Heart left ventricle (tissue), 16 donors: ENCODE measurements at regions not wholly inside any gene's neighbourhood (a gene's known extent, or its start where the extent isn't known, plus 50 kb on each side); places are given as distances from the start of the nearest gene placed in this dataset.

Source experiments
- ATAC-seq, 4 donors: fragments of 200-7000 bp; cut with Tn5 transposase; one replicate each; pipeline ENCODE4 v1.9.1; 2020 to 2022; ENCODE audit warnings: moderate library complexity in 4 of 4, mild to moderate bottlenecking in 3 of 4, moderate number of reproducible peaks in 1 of 4
- DNase-seq, 5 donors: peaks; one replicate each; pipeline ENCODE4 v3.0.0-alpha.2; 2020
- H3K27ac ChIP-seq, 12 donors: fragments of 200-600 bp; sonication (generic) in 4 of 12; one replicate each; pipeline versions ENCODE4 v1.5.0 to v1.8.0; 2016 to 2022; ENCODE audit warnings: mild to moderate bottlenecking in 2 of 12
- H3K27me3 ChIP-seq, 9 donors: fragments of 200-600 bp; sonication (generic) in 2 of 9; one replicate each; pipeline versions ENCODE4 v1.5.1 to v1.8.0; 2016 to 2022; ENCODE audit warnings: mild to moderate bottlenecking in 3 of 9
- H3K36me3 ChIP-seq, 9 donors: fragments of 200-600 bp; sonication (generic) in 2 of 9; one replicate each; pipeline versions ENCODE4 v1.5.0 to v1.8.0; 2018 to 2022; ENCODE audit warnings: mild to moderate bottlenecking in 2 of 9
- H3K4me1 ChIP-seq, 12 donors: fragments of 200-600 bp; sonication (generic) in 4 of 12; one replicate each; pipeline versions ENCODE4 v1.5.0 to v1.8.0; 2016 to 2022; ENCODE audit warnings: mild to moderate bottlenecking in 3 of 12
- H3K4me3 ChIP-seq, 12 donors: fragments of 200-600 bp; sonication (generic) in 4 of 12; one replicate each; pipeline versions ENCODE4 v1.5.0 to v1.8.0; 2017 to 2022; ENCODE audit warnings: mild to moderate bottlenecking in 9 of 12, moderate library complexity in 4 of 12
- H3K9me3 ChIP-seq, 12 donors: fragments of 200-600 bp; sonication (generic) in 4 of 12; one replicate each; pipeline versions ENCODE4 v1.5.0 to v1.8.0; 2016 to 2022; ENCODE audit warnings: mild to moderate bottlenecking in 1 of 12
- POLR2A ChIP-seq, 2 donors: fragments of 450-650 bp; IDR thresholded peaks; one replicate each; pipeline ENCODE4 v1.6.1; 2017; ENCODE audit warnings: antibody characterized with exemption in 2 of 2, mild to moderate bottlenecking in 2 of 2, moderate library complexity in 2 of 2
- WGBS, 4 donors: extraction: QIAGEN DNeasy Blood & Tissue Kit in 2 of 4; methylation state at CpG; one replicate each; pipeline versions ENCODE4 v1.1.5 to v1.1.7; 2013 to 2018; 5-methylcytosine and 5-hydroxymethylcytosine counted together
- intact Hi-C, 10 donors: fragments of 100-400 bp; cut with DNase I; formaldehyde crosslinking; loops; one replicate each; pipeline versions ENCODE4 v1.11.1 to v1.14.2; 2022
- TF ChIP-seq, protein P1 (sequence below), 12 donors: fragments of 200-600 bp; sonication (generic) in 4 of 12; IDR thresholded peaks; one replicate each; pipeline versions ENCODE4 v1.5.0 to v1.8.0; 2018 to 2022; ENCODE audit warnings: antibody characterized with exemption in 12 of 12, mild to moderate bottlenecking in 5 of 12
- donor health status: ischemic (EF 13 %, LVEDD 7.1; RV severe dilation, severe dysfunction).
- donor health status: healthy with polysubstance abuse.
- donor health status: DM: no; HTN: yes; CAD: no.
- donor health status: DM: no; HTN: no; CAD: no.
- donor health status: ischemic (EF 25% LVEDD 6.9; RV normal size, moderate dysfunction).
- donor health status: ischemic (EF 25% LVEDD 5.7; RV mildly dilated, moderate dysfunction).
- donor health status: healthy.
- donor health status: DM: yes; HTN: yes; CAD: no.
- donor health status: ischemic (EF 35%, LVEDD 5.7; RV mildly dilated, moderate dysfunction).
- donor health status: nonischemic (EF 11% LVEDD 7.7; RV severe dilation, severe dysfunction).
- donor health status: DM: yes; HTN: yes; CAD: no.
- donor health status: PGD.
- donor health status: ischemic (EF 29% LVEDD 5.4; RV normal size, mild dysfunction).
- donor health status: nonischemic (EF 23%, LVEDD 6.1; RV moderate dilation, normal function).

DNA sequence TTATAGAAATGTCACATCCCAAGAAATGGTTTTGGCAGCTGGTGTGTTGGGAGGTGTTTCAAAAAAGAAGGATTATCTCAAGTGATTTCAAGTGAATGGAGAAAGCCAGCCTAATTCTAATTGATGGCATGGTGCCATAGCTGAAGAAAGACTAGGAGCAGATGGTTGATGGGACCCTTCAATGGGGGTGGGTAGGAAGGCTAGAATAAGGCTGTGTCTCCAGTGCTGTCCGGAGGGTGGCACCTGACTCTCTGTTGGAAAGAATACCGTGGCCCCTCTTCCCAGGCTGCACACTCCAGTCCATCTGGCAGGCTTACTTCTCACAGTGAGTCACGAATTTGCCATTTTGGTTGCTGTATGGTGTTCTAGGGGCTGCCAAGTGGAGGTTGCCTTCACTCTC is 51.0 kb upstream of the GPR12 start:
- WGBS, 4 donors: 77 to 92% (median 80%) methylated on average over 3 of the region's 3 CpGs
- H3K9me3 ChIP-seq: no peaks in the 10 kb centered on the region

More for the DNA sequence above, 51.0 kb upstream of the GPR12 start:
- H3K27me3 ChIP-seq: peaks cover 0 to 5% (median 0%) of the 10 kb centered on the region in 9 donors
- TF ChIP-seq, protein P1, sequence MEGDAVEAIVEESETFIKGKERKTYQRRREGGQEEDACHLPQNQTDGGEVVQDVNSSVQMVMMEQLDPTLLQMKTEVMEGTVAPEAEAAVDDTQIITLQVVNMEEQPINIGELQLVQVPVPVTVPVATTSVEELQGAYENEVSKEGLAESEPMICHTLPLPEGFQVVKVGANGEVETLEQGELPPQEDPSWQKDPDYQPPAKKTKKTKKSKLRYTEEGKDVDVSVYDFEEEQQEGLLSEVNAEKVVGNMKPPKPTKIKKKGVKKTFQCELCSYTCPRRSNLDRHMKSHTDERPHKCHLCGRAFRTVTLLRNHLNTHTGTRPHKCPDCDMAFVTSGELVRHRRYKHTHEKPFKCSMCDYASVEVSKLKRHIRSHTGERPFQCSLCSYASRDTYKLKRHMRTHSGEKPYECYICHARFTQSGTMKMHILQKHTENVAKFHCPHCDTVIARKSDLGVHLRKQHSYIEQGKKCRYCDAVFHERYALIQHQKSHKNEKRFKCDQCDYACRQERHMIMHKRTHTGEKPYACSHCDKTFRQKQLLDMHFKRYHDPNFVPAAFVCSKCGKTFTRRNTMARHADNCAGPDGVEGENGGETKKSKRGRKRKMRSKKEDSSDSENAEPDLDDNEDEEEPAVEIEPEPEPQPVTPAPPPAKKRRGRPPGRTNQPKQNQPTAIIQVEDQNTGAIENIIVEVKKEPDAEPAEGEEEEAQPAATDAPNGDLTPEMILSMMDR (IDR thresholded peaks at IDR 0.05): no peak
- TF ChIP-seq POLR2A (IDR thresholded peaks at IDR 0.05): no peak
- no peaks in the 10 kb centered on the region for H3K4me1 ChIP-seq
- DNase-seq (no peak), ATAC-seq (no peak)
- no peaks in the 10 kb centered on the region for H3K36me3 ChIP-seq
- intact Hi-C loops: no loop called here
- no peak overlapping the region for H3K4me3 ChIP-seq
- H3K27ac ChIP-seq: no peak overlapping the region
